SU-DHL-6 (cell line): ENCODE measurements at regions not wholly inside any gene's neighbourhood (a gene's known extent, or its start where the extent isn't known, plus 50 kb on each side); places are given as distances from the start of the nearest gene placed in this dataset.

Experiments used
- H2AFZ ChIP-seq: fragments of 200-600 bp; sonication (generic); 2 replicates; pipeline ENCODE4 v1.6.1; 2014; ENCODE audit warnings: low read depth, mild to moderate bottlenecking, moderate library complexity, mixed read lengths, antibody characterized with exemption, low read length; ENCODE audit not compliant: severe bottlenecking
- H3F3A ChIP-seq: fragments of 200-600 bp; shearing (Covaris generic); 2 replicates; pipeline ENCODE4 v1.6.0; 2016; ENCODE audit warnings: antibody characterized with exemption, mild to moderate bottlenecking; ENCODE audit not compliant: insufficient read depth
- H3K27ac ChIP-seq: fragments of 200-600 bp; sonication (generic); 2 replicates; pipeline ENCODE4 v1.5.1; 2016; ENCODE audit warnings: low read depth, mild to moderate bottlenecking, low read length, moderate library complexity, mixed read lengths
- H3K27me3 ChIP-seq: fragments of 200-600 bp; sonication (generic), shearing (Covaris generic); 2 replicates; pipeline ENCODE4 v1.6.0; 2014; ENCODE audit warnings: mild to moderate bottlenecking, low read length
- H3K36me3 ChIP-seq: fragments of 200-600 bp; sonication (generic); 2 replicates; pipeline ENCODE4 v1.6.1; 2014; ENCODE audit warnings: mild to moderate bottlenecking, low read length, mixed read lengths
- H3K4me2 ChIP-seq: fragments of 300-600, 200-600 bp; shearing (Covaris generic), sonication (generic); 2 replicates; pipeline ENCODE4 v1.6.0; 2014; ENCODE audit warnings: low read length, low read depth, mild to moderate bottlenecking; ENCODE audit not compliant: poor library complexity, severe bottlenecking
- H3K4me3 ChIP-seq: fragments of 200-600 bp; sonication (generic); 2 replicates; pipeline ENCODE4 v1.5.1; 2014; ENCODE audit warnings: antibody characterized with exemption, low read length, mild to moderate bottlenecking, mixed read lengths; ENCODE audit not compliant: insufficient read depth, poor library complexity, severe bottlenecking
- H3K79me2 ChIP-seq: fragments of 200-600 bp; sonication (generic); 2 replicates; pipeline ENCODE4 v1.6.1; 2014; ENCODE audit warnings: mild to moderate bottlenecking, low read length, moderate library complexity; ENCODE audit not compliant: insufficient read depth
- H3K9ac ChIP-seq: fragments of 200-600 bp; sonication (generic); 2 replicates; pipeline ENCODE4 v1.7.0; 2014; ENCODE audit warnings: mild to moderate bottlenecking, low read length
- H3K9me2 ChIP-seq: fragments of 200-600 bp; sonication (generic); replicated peaks from 2 replicates; pipeline ENCODE4 v1.6.1; 2014; ENCODE audit warnings: low read length; ENCODE audit not compliant: insufficient read depth
- H3K9me3 ChIP-seq: fragments of 200-600 bp; sonication (generic); 2 replicates; pipeline ENCODE4 v1.6.1; 2014; ENCODE audit warnings: low read length, mixed read lengths; ENCODE audit not compliant: insufficient read depth
- H4K20me1 ChIP-seq: fragments of 200-600 bp; sonication (generic); 2 replicates; pipeline ENCODE4 v1.6.1; 2014; ENCODE audit warnings: low read depth, mild to moderate bottlenecking, antibody characterized with exemption, low read length, moderate library complexity, mixed read lengths
- EZH2phosphoT487 ChIP-seq: fragments of 200-600 bp; sonication (generic), shearing (Covaris generic); conservative IDR thresholded peaks from 2 replicates; pipeline ENCODE4 v1.6.1; 2018; ENCODE audit warnings: mild to moderate bottlenecking, antibody characterized with exemption, low read length, moderate library complexity, mixed read lengths
- TF ChIP-seq, protein P1 (sequence below): fragments of 200-600 bp; sonication (generic); IDR thresholded peaks from one replicate; pipeline ENCODE4 v1.5.1; 2017; ENCODE audit warnings: antibody characterized with exemption, mild to moderate bottlenecking, low read length, moderate library complexity; ENCODE audit not compliant: insufficient read depth, poor library complexity, severe bottlenecking

DNA sequence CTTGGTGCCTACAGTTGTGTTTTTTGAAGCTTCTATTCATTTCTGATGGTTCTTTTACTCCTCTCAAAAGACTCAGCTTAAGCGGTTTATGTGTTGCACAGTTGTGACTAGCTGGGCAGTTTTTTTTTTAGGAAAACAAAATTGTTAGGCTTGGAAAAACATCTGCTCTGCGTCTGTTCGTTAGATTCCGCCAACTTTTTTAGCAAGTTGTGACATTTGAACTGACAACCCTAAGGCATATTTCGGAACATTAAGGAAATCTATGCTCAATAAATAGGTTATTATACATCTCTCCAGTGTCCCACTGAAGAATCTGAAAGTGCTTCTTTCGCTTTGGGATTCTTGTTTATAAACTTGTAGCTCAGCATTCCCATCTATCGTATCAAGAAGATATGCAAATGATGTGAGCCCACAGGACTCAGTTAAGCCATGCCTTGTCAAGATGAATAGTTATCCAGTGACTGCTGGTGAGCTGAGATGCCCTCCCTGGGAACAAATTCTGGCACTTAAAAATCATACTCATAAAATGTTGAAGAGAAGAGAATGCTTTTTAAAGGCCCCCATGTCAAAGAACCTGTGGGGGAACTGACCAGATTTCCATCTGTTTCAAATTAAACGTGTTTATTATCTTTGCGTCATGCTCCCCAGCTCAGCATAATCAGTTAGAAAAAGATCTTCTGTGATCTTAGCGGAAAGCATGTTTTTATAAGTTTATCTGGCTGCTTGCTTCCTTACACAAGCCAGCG, 109.0 kb upstream of the FAM20A start:
- Histone ChIP-seq H3F3A (no peaks in the 10 kb centered on the region), H3K27ac (no peak overlapping the region), H3K9me3 (no peaks in the 10 kb centered on the region), H3K36me3 (no peaks in the 10 kb centered on the region), H4K20me1 (no peaks in the 10 kb centered on the region), H3K9ac (no peak overlapping the region), H2AFZ (no peak overlapping the region), H3K9me2 (no peaks in the 10 kb centered on the region), H3K79me2 (no peaks in the 10 kb centered on the region), H3K27me3 (no peaks in the 10 kb centered on the region), H3K4me3 (no peak overlapping the region), H3K4me2 (no peak overlapping the region)
- TF ChIP-seq EZH2phosphoT487: no peak
- TF ChIP-seq, protein P1, sequence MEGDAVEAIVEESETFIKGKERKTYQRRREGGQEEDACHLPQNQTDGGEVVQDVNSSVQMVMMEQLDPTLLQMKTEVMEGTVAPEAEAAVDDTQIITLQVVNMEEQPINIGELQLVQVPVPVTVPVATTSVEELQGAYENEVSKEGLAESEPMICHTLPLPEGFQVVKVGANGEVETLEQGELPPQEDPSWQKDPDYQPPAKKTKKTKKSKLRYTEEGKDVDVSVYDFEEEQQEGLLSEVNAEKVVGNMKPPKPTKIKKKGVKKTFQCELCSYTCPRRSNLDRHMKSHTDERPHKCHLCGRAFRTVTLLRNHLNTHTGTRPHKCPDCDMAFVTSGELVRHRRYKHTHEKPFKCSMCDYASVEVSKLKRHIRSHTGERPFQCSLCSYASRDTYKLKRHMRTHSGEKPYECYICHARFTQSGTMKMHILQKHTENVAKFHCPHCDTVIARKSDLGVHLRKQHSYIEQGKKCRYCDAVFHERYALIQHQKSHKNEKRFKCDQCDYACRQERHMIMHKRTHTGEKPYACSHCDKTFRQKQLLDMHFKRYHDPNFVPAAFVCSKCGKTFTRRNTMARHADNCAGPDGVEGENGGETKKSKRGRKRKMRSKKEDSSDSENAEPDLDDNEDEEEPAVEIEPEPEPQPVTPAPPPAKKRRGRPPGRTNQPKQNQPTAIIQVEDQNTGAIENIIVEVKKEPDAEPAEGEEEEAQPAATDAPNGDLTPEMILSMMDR: no peak

DNA sequence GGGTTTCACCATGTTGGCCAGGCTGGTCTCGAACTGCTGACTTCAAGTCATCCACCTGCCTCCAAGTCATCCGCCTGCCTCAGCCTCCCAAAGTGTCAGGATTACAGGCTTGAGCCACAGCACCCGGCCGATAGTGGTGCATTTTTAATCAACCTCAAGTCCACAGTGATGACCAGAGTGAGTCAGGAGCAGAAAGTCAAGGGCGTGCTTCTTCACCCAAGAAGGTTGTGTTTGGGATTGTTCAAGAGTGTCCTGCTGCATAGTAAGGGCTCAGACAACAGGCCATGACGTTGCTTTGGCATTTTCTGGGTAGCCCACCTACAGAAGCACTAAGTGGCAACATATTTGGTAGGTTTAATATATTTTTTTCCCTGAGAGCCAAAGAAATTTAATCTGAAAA, 108.3 kb upstream of the FAM20A start:
- Histone ChIP-seq H2AFZ (no peak overlapping the region), H3K9me2 (no peaks in the 10 kb centered on the region), H3K79me2 (no peaks in the 10 kb centered on the region), H3K9ac (no peak overlapping the region), H3F3A (no peaks in the 10 kb centered on the region), H4K20me1 (no peaks in the 10 kb centered on the region), H3K36me3 (no peaks in the 10 kb centered on the region), H3K27me3 (no peaks in the 10 kb centered on the region), H3K4me3 (no peak overlapping the region), H3K9me3 (no peaks in the 10 kb centered on the region), H3K4me2 (no peak overlapping the region), H3K27ac (no peak overlapping the region)
- no peak for TF ChIP-seq EZH2phosphoT487
- TF ChIP-seq, protein P1: no peak

DNA sequence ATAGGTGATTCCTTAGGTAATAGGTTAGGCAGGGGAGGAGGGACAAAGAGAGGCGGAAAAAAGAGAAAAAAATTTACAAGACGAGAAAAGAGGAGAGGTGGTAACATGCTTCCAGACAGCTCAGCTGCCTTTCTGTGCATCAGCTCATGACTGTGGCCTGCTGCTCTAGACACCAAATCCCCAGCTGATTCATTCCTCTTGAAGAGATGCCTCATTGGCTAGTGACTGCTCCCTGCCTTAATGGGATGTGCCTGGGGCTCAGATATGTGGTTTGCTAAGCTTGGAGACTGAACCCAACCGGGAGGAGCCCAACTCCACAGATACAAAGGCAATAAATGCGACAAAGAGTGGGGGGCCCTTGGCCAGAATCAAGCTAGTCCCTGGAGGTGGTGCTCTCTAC, 105.9 kb upstream of the FAM20A start:
- no peaks in the 10 kb centered on the region for H3K9me2 ChIP-seq
- H3F3A ChIP-seq: no peaks in the 10 kb centered on the region
- no peak overlapping the region for H2AFZ ChIP-seq
- no peak overlapping the region for H3K4me2 ChIP-seq
- H3K79me2 ChIP-seq: no peaks in the 10 kb centered on the region
- H4K20me1 ChIP-seq: no peaks in the 10 kb centered on the region
- no peak overlapping the region for H3K4me3 ChIP-seq
- no peaks in the 10 kb centered on the region for H3K36me3 ChIP-seq
- H3K9ac ChIP-seq: no peak overlapping the region
- no peaks in the 10 kb centered on the region for H3K27me3 ChIP-seq
- H3K9me3 ChIP-seq: no peaks in the 10 kb centered on the region
- no peak overlapping the region for H3K27ac ChIP-seq
- TF ChIP-seq, protein P1: no peak
- TF ChIP-seq EZH2phosphoT487: no peak
